Activated naive CD4-positive, alpha-beta T cell treated with anti-CD3 and anti-CD28 coated beads, Interleukin-2, amount 10 ng/mL, durations not matched to agents 7 days and 5 days (primary cell): ENCODE measurements at regions not wholly inside any gene's neighbourhood (a gene's known extent, or its start where the extent isn't known, plus 50 kb on each side); places are given as distances from the start of the nearest gene placed in this dataset.

Experiments
- CTCF ChIA-PET: fragments of 350-600 bp; sonication (Branson Sonifier 250); formaldehyde crosslinking; loops from one replicate; lab custom pipeline; 2021; ENCODE audit warnings: antibody characterized with exemption; lab: Charles Lee
- DNase-seq: peaks from one replicate; pipeline ENCODE4 v3.0.0-alpha.2; 2020
- H3K27ac Mint-ChIP-seq: one replicate; pipeline ENCODE4 v1.8.0; 2021; ENCODE audit warnings: mild to moderate bottlenecking, moderate library complexity, mixed read lengths
- H3K27me3 Mint-ChIP-seq: one replicate; pipeline ENCODE4 v1.8.0; 2021; ENCODE audit warnings: mild to moderate bottlenecking, mixed read lengths
- H3K36me3 Mint-ChIP-seq: one replicate; pipeline ENCODE4 v1.8.0; 2021; ENCODE audit warnings: mixed read lengths
- H3K4me1 Mint-ChIP-seq: one replicate; pipeline ENCODE4 v1.8.0; 2021; ENCODE audit warnings: mixed read lengths
- H3K4me3 Mint-ChIP-seq: one replicate; pipeline ENCODE4 v1.8.0; 2021; ENCODE audit warnings: mild to moderate bottlenecking, moderate library complexity, mixed read lengths
- H3K9me3 Mint-ChIP-seq: one replicate; pipeline ENCODE4 v1.8.0; 2021; ENCODE audit warnings: mixed read lengths

DNA sequence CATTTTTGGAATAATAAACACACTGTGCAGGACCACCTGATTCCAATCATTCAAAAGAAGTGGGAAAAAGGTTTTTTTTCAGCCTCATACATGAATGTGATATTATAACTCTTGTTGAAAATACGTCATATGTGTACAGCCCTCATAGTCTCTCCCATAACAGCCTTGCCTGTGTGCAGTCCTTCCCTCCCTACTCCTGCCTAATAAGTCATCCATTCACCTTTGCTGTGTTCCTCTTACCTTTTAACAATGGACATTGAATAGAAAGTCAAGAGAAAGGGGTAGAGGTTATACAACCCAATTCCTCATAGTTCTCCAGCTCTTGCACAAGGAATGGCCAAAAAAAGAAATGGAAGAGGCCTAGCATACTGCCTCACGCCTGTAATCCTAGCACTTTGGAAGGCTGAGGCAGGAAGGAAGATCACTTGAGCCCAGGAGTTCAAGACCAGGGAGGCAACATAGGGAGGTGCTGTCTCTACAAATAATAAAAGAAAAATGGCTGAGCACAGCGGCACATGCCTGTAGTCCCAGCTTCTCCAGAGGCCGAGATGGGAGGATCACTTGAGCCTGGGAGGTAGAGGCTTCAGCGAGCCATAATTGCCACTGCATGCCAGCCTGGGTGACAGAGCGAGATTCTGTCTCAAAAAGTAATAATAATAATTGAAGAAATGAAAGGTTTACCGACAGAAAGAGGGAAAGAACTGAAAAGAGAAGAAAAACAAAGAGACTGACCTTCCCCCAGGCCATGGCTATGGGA, 356.1 kb upstream of the KIF2A start:
- Mint-ChIP-seq H3K4me1 (no peaks in the 10 kb centered on the region), H3K4me3 (no peak overlapping the region), H3K27me3 (no peaks in the 10 kb centered on the region), H3K9me3 (no peaks in the 10 kb centered on the region), H3K36me3 (no peaks in the 10 kb centered on the region), H3K27ac (no peak overlapping the region)
- DNase-seq, result no peak
- CTCF ChIA-PET, result no interaction called here

DNA sequence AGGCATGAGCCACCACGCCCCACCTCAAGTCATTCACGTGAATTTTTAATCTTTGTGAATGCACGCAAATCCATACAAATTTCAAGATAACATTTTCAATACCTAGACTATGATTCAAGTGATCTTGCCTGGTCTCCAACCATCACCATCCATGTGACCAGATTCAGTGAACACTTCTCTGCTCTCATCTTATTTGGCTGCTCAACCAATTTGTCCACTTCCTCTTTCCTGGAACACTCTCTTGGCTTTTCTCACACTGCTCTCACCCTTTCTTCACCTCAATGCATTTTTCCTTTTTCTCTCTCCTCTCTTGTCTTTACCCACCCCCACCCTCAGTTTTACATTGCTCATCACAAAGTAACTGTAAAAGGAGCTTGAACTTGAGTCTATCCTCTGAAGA, 354.7 kb upstream of the KIF2A start:
- Mint-ChIP-seq H3K27ac (no peak overlapping the region), H3K4me3 (no peak overlapping the region), H3K4me1 (no peaks in the 10 kb centered on the region), H3K27me3 (no peaks in the 10 kb centered on the region), H3K36me3 (no peaks in the 10 kb centered on the region), H3K9me3 (no peaks in the 10 kb centered on the region)
- CTCF ChIA-PET, result no interaction called here
- no peak for DNase-seq

DNA sequence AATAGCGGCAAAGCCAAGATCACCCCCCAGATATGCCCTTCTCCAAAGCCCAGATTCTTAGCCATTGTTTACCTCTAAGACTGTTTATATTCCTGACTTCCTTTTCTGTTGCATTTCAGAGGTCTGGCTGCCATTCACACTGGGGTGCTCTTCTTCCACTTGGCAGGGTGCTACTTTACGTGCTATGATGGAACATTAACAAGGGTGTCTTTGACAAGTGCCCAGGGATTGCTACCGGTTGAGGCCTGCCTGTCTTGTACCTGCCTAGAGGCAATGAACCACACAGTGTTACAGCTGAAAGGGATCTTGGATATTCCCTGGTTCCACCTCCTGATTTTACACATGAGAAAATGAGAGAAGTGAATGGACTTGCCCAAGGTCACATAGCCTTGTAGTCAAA, 352.1 kb upstream of the KIF2A start:
- Mint-ChIP-seq H3K27me3 (no peaks in the 10 kb centered on the region), H3K36me3 (no peaks in the 10 kb centered on the region), H3K27ac (no peak overlapping the region), H3K4me3 (no peak overlapping the region), H3K9me3 (no peaks in the 10 kb centered on the region), H3K4me1 (no peaks in the 10 kb centered on the region)
- no peak for DNase-seq
- CTCF ChIA-PET, result no interaction called here

DNA sequence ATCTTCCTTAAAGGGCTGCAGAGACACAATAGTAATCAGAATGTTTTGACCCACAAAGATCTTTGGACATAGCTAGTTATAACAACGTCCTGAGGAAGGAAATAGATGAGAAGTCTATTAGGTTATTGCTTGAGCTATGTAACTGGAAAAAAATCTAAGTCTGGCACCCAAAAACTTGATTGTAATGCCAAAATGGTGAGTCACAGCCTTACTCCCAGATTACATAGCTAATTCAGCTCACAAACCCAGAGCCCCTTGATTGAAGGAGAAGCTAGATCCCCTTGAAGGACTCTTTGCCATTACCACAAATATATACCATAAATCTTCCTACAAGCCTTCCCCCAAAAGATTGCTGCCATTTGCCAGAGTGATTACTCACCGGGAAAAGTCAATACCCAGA, 341.8 kb upstream of the KIF2A start:
- no peak for DNase-seq
- Mint-ChIP-seq H3K4me1 (no peaks in the 10 kb centered on the region), H3K4me3 (no peak overlapping the region), H3K27me3 (no peaks in the 10 kb centered on the region), H3K9me3 (no peaks in the 10 kb centered on the region), H3K36me3 (no peaks in the 10 kb centered on the region), H3K27ac (no peak overlapping the region)
- CTCF ChIA-PET, result no interaction called here

DNA sequence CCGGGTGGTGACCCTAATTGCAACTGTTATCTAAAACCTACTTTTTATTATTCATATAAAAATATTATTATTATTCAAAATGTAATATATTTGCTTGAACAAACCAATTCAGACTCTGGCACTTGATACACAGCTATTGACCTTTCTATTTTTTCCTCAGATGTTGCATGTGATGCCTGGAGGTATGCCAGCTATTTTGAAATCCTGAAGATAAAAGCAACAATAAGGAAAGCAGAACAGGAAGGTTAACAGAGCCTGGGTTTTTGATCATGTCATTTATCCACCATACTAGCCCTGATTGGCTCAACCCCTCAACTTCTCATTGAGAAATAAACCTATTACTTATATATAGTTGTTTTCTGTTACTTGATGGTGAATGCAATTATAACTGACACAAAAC, 340.9 kb upstream of the KIF2A start:
- Mint-ChIP-seq H3K4me3 (no peak overlapping the region), H3K36me3 (no peaks in the 10 kb centered on the region), H3K27ac (no peak overlapping the region), H3K4me1 (no peaks in the 10 kb centered on the region), H3K27me3 (no peaks in the 10 kb centered on the region), H3K9me3 (no peaks in the 10 kb centered on the region)
- DNase-seq, result no peak
- CTCF ChIA-PET, result no interaction called here

DNA sequence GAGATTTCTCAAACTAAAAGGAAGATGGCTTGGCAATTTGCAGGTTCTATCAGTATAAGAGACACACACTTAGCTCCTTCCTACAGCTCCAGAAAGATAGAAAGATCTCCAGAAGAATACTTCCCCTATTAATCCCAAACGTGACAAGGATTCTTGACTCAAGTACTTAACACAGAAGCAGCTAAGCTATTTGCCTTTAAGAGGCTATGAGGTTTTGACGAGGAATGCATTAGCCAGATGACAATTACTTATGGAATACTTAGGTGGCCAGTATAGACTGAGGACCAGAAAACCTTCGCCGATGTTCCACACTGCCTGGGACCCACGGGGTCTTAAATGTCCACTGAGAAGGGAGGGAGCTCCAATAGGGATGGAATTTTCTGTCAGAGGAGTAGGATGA, 340.5 kb upstream of the KIF2A start:
- DNase-seq, result no peak
- no peaks in the 10 kb centered on the region for H3K4me1 Mint-ChIP-seq
- H3K36me3 Mint-ChIP-seq, result no peaks in the 10 kb centered on the region
- H3K9me3 Mint-ChIP-seq, result no peaks in the 10 kb centered on the region
- H3K4me3 Mint-ChIP-seq, result no peak overlapping the region
- peak overlapping the region; percentile 30 for H3K27ac Mint-ChIP-seq
- CTCF ChIA-PET, result no interaction called here
- H3K27me3 Mint-ChIP-seq, result no peaks in the 10 kb centered on the region

DNA sequence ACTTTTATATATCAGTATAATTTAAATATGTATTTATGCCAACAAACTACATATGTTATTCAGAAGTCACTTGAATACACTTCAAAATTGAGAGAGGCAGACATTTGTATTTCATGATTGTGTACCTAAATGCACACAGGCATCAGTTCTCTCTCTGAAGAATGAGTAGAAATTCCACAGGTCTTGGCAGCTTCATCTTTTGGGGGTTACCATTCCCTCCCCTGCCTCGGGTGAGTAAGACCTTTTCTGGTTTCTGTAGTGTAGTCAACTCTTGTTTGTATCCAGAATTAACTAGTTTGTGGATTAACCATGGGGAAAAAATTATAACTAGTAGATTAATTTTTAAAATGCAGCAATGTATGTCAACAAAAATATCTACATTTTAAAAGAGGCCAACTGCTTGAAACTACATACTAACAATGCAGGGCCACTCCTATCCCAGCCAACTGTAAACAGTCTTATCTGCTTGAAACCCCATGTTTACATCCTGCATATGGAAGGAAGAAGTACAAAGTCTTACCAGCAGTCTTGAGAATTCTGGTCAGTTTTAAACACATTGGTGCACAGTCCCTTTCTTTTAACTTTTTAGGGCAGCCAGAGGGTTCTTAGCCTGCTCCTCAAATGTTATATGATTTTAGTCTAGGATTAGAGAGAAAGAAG, 339.6 kb upstream of the KIF2A start:
- H3K4me3 Mint-ChIP-seq, result no peak overlapping the region
- no peaks in the 10 kb centered on the region for H3K4me1 Mint-ChIP-seq
- no peak overlapping the region for H3K27ac Mint-ChIP-seq
- no peaks in the 10 kb centered on the region for H3K27me3 Mint-ChIP-seq
- H3K36me3 Mint-ChIP-seq, result no peaks in the 10 kb centered on the region
- no peak for DNase-seq
- no peaks in the 10 kb centered on the region for H3K9me3 Mint-ChIP-seq
- CTCF ChIA-PET, result no interaction called here

DNA sequence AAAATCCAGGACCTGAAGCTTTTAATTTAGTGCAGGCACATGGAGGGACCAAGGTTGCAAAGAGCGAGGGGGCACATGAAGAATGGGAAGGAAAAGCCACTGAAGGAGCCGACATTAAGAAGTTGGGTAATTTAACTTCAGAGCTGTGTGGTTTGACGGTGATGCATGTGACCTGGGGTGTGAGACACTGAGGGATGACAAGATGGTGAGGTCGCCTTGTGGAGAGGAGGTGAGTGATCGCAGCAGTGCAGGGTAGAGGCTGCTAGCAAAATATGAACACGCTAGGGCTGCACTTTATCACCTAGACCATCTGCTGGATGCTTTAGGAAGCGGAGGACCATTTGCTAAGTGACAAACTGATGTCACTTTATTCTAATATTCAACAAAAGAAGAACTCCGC, 339.0 kb upstream of the KIF2A start:
- H3K9me3 Mint-ChIP-seq, result no peaks in the 10 kb centered on the region
- no peaks in the 10 kb centered on the region for H3K36me3 Mint-ChIP-seq
- DNase-seq, result no peak
- H3K4me1 Mint-ChIP-seq, result no peaks in the 10 kb centered on the region
- no peaks in the 10 kb centered on the region for H3K27me3 Mint-ChIP-seq
- no peak overlapping the region for H3K27ac Mint-ChIP-seq
- CTCF ChIA-PET, result no interaction called here
- no peak overlapping the region for H3K4me3 Mint-ChIP-seq

DNA sequence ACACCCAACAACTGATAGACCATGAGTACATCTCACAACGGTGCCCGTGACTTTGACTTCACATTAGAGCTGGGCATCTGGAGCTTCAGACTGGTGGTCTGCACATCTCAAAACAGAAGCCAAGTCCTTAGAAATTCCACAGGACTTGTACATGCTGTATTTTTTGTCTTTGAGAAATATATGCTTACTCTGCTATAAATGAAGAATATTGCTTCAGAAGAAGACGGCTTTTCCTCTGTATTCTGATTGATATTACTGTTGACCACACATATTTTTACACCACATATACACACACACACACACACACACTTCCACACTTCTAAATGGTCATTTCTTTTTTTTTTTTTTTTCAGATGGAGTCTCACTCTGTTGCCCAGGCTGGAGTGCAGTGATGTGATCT, 338.3 kb upstream of the KIF2A start:
- no peaks in the 10 kb centered on the region for H3K4me1 Mint-ChIP-seq
- CTCF ChIA-PET, result no interaction called here
- H3K4me3 Mint-ChIP-seq, result no peak overlapping the region
- no peaks in the 10 kb centered on the region for H3K27me3 Mint-ChIP-seq
- H3K9me3 Mint-ChIP-seq, result no peaks in the 10 kb centered on the region
- DNase-seq, result no peak
- H3K27ac Mint-ChIP-seq, result no peak overlapping the region
- no peaks in the 10 kb centered on the region for H3K36me3 Mint-ChIP-seq

DNA sequence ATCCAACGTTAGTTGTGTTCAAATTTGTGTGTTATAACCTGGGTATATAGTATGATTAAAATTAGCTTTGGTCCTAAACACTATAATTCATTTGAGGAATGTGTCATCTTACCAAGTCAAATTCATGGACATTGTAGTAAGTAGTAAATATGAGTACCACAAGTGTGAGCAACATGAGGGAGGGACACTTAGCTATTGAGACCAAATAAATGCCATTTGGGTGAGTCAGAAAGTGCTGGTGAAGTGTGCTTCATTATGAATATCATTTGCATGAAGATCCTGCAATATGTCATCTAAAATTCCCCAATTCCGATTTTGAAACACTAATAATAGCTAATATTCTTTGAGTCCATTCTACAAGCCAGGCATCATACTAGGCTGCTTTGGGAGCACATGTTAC, 336.7 kb upstream of the KIF2A start:
- DNase-seq, result no peak
- no peak overlapping the region for H3K4me3 Mint-ChIP-seq
- peaks cover 5% of the 10 kb centered on the region for H3K27me3 Mint-ChIP-seq
- H3K27ac Mint-ChIP-seq, result no peak overlapping the region
- no peaks in the 10 kb centered on the region for H3K4me1 Mint-ChIP-seq
- no peaks in the 10 kb centered on the region for H3K36me3 Mint-ChIP-seq
- CTCF ChIA-PET, result no interaction called here
- H3K9me3 Mint-ChIP-seq, result no peaks in the 10 kb centered on the region

DNA sequence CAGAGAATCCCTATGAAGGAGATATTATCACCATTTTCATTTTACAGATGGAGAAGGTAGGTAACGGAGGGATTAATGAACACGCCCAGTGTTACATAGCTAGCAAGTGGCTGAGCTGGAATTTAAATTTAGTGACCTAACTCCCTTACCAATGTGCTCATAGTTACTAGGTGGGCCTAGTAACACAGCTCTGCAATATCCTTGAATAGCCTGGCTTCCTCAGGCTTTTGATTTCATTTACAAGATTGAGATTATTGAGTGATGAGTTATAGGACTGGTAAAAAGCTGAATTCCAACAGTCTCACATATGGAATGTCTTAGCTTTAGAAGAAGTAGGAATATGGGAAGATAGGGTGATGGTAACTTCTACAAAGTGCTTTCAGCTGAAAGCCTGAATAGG, 336.3 kb upstream of the KIF2A start:
- CTCF ChIA-PET, result no interaction called here
- Mint-ChIP-seq H3K27me3 (peaks cover 5% of the 10 kb centered on the region), H3K4me1 (no peaks in the 10 kb centered on the region), H3K4me3 (no peak overlapping the region), H3K9me3 (no peaks in the 10 kb centered on the region), H3K27ac (no peak overlapping the region), H3K36me3 (no peaks in the 10 kb centered on the region)
- no peak for DNase-seq

DNA sequence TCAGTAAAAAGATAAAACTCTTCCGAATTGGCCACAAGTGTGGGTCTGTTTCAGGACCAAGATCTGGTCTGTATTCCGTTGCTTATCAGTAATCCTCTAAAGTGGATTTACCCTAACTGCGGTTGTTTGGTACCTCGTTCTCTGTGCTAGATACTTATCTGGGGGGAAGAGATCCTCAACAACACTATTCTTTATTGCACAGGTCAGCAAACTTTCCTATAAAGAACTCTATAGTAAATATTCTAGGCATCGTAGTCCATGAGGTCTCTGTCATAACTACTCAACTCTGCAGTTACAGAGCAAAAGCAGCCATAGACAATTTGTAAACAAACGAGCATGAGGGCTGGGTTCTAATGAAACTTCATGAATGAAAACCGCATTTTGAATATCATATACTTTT, 335.8 kb upstream of the KIF2A start:
- DNase-seq, result no peak
- Mint-ChIP-seq H3K27me3 (peaks cover 5% of the 10 kb centered on the region), H3K4me3 (no peak overlapping the region), H3K27ac (no peak overlapping the region), H3K36me3 (no peaks in the 10 kb centered on the region), H3K4me1 (no peaks in the 10 kb centered on the region), H3K9me3 (no peaks in the 10 kb centered on the region)
- CTCF ChIA-PET, result interaction anchor here (0.5 kb wide), 1 partner anchor 73 kb away, joined by 3 read pairs; no protein-coding TSS in a partner anchor

DNA sequence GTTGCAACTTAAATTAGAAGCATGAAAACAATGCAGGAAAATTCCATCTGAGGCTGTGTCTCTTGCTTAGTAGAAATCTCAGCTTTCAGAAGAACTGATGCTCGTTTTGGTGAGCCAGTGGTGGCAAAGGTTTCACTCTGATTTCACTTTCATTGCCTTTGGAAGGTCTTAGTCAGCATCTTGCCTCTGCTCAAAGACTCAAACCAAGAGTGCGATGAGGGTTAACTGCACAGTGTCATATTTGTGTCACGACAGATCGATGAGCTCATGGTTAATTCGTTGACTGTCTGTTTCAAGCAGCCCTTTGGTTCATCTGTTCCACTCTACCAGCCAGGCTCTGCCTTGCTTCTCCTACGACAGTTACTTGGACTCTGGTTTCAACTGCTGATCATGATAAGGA, 331.3 kb upstream of the KIF2A start:
- Mint-ChIP-seq H3K4me1 (no peaks in the 10 kb centered on the region), H3K27ac (no peak overlapping the region), H3K27me3 (peaks cover 5% of the 10 kb centered on the region), H3K4me3 (no peak overlapping the region), H3K36me3 (no peaks in the 10 kb centered on the region), H3K9me3 (no peaks in the 10 kb centered on the region)
- DNase-seq, result no peak
- CTCF ChIA-PET, result no interaction called here

DNA sequence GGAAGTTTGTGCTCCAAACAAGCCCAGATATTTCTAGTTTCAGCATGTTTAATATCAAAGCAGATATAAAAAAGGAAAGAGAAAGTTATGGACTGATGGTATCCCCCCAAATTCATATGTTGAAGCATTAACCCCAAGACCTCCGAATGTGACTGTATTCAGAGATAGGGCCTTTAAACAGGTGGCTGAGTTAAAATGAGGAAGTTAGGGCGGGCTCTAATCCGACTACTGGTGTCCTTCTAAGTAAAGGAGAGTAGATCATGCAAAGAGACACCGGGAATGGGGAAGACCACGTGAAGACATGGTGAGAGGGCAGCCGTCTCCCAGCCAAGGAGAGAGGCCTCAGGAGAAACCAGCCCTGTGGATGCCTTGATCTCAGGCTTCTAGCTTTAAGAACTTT, 324.1 kb upstream of the KIF2A start:
- no peak overlapping the region for H3K27ac Mint-ChIP-seq
- H3K27me3 Mint-ChIP-seq, result no peaks in the 10 kb centered on the region
- no peak for DNase-seq
- CTCF ChIA-PET, result no interaction called here
- no peaks in the 10 kb centered on the region for H3K4me1 Mint-ChIP-seq
- H3K9me3 Mint-ChIP-seq, result peaks cover 2% of the 10 kb centered on the region
- no peak overlapping the region for H3K4me3 Mint-ChIP-seq
- H3K36me3 Mint-ChIP-seq, result no peaks in the 10 kb centered on the region

DNA sequence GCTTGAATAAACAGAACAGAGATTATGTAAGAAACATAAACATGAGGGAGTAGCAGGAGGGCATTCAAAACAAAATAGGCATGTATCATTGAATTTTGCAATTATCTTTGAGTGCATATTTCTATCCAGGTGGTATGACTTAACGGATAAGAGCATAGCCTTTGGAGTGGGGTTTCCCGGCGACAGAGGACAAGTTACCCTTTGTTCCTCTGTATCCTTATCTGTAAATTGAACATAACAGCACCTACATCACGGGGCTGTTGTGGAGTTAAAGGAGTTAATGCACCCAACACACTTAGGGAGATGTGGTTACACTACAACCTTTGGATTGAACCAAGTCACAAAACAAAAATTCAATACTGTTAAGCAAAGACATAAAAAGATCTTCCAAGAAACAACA, 314.6 kb upstream of the KIF2A start:
- DNase-seq, result no peak
- CTCF ChIA-PET, result no interaction called here
- peaks cover 1% of the 10 kb centered on the region for H3K9me3 Mint-ChIP-seq
- no peak overlapping the region for H3K4me3 Mint-ChIP-seq
- no peak overlapping the region for H3K27ac Mint-ChIP-seq
- no peaks in the 10 kb centered on the region for H3K4me1 Mint-ChIP-seq
- no peaks in the 10 kb centered on the region for H3K27me3 Mint-ChIP-seq
- no peaks in the 10 kb centered on the region for H3K36me3 Mint-ChIP-seq
